GM12878 (cell line): ENCODE measurements at regions not wholly inside any gene's neighbourhood (a gene's known extent, or its start where the extent isn't known, plus 50 kb on each side); places are given as distances from the start of the nearest gene placed in this dataset.

Source experiments
- ATAC-seq: fragments of 200-7000 bp; cut with Tn5 transposase; 3 replicates; pipeline ENCODE4 v1.9.1; 2020; ENCODE audit warnings: mild to moderate bottlenecking, moderate library complexity
- BruUV-seq: library from RNA; stranded (reverse); fragments of 400-500 nt; replicated peaks from 2 replicates; lab custom pipeline; 2021; lab: Mats Ljungman, UMichigan
- CTCF ChIA-PET: fragments of 300-600 bp; sonication (Branson Sonifier 250); formaldehyde crosslinking; extraction: SDS; loops from one replicate; lab custom pipeline; 2021; ENCODE audit warnings: inconsistent platforms; lab: Yijun Ruan, JAX
- POLR2A ChIA-PET: fragments of 350-600 bp; formaldehyde crosslinking; extraction: SDS; loops from one replicate; lab custom pipeline; 2021; ENCODE audit warnings: inconsistent platforms; lab: Charles Lee
- RAD21 ChIA-PET: fragments of 300-600 bp; sonication (Branson Sonifier 250); formaldehyde crosslinking; loops from one replicate; lab custom pipeline; 2023; ENCODE audit warnings: antibody characterized with exemption; ENCODE audit not compliant: unreplicated experiment; lab: Charles Lee
- SMC1A ChIA-PET: fragments of 300-600 bp; sonication (Branson Sonifier 250); formaldehyde crosslinking; loops from one replicate; lab custom pipeline; 2023; ENCODE audit not compliant: unreplicated experiment, uncharacterized antibody; lab: Charles Lee
- DNase-seq: peaks from one replicate; pipeline ENCODE4 v3.0.0-alpha.2; 2011; ENCODE audit warnings: low read depth, low spot score
- FAIRE-seq: peaks from 3 replicates; lab custom pipeline; 2011; peaks lifted over from hg19 to GRCh38; lab: Jason Lieb, UNC
- H2AFZ ChIP-seq: 2 replicates; pipeline ENCODE4 v1.6.0; 2011; ENCODE audit warnings: low read depth, low read length, control low read depth; ENCODE audit not compliant: control insufficient read depth
- H3K27ac ChIP-seq: 2 replicates; pipeline ENCODE4 v1.5.1; 2011; ENCODE audit warnings: control low read depth; ENCODE audit not compliant: control insufficient read depth, insufficient read depth
- H3K27me3 ChIP-seq, 2 experiments: replicated peaks in 1 of 2; 2 replicates each; pipeline versions ENCODE4 v1.6.0 to v1.6.1; 2011; ENCODE audit warnings: low read length in 1 of 2; ENCODE audit not compliant: control insufficient read depth in 2 of 2, insufficient read depth in 2 of 2
- H3K36me3 ChIP-seq, 2 experiments: 2 replicates each; pipeline ENCODE4 v1.5.1; 2011; ENCODE audit warnings: low read length in 1 of 2; ENCODE audit not compliant: control insufficient read depth in 2 of 2, insufficient read depth in 2 of 2
- H3K4me1 ChIP-seq: 2 replicates; pipeline ENCODE4 v1.6.1; 2011; ENCODE audit warnings: mild to moderate bottlenecking, low read length, moderate library complexity, mixed read lengths; ENCODE audit not compliant: control insufficient read depth, insufficient read depth
- H3K4me2 ChIP-seq: 2 replicates; pipeline ENCODE4 v1.6.0; 2011; ENCODE audit warnings: control low read depth; ENCODE audit not compliant: control insufficient read depth, insufficient read depth
- H3K4me3 ChIP-seq: fragments of 200-600 bp; sonication (generic); 2 replicates; pipeline ENCODE4 v1.5.1; 2016
- H3K79me2 ChIP-seq: 2 replicates; pipeline ENCODE4 v1.6.0; 2011; ENCODE audit warnings: low read length; ENCODE audit not compliant: control insufficient read depth, insufficient read depth
- H3K9ac ChIP-seq: 2 replicates; pipeline ENCODE4 v1.8.0; 2011; ENCODE audit warnings: low read length, control low read depth, mixed read lengths; ENCODE audit not compliant: control insufficient read depth, insufficient read depth
- H3K9me3 ChIP-seq: replicated peaks from 3 replicates; pipeline ENCODE4 v1.5.1; 2011; ENCODE audit warnings: mild to moderate bottlenecking, low read length; ENCODE audit not compliant: control insufficient read depth, insufficient read depth
- H4K20me1 ChIP-seq: 2 replicates; pipeline ENCODE4 v1.6.0; 2011; ENCODE audit not compliant: control insufficient read depth, insufficient read depth
- CHD1 ChIP-seq: IDR thresholded peaks from 2 replicates; pipeline ENCODE4 v1.6.1; 2012; ENCODE audit warnings: low read depth, low read length, improper control_type of control experiment
- JUNB ChIP-seq: IDR thresholded peaks from 2 replicates; pipeline ENCODE4 v1.6.1; 2016; ENCODE audit warnings: antibody characterized with exemption, mild to moderate bottlenecking
- JUND ChIP-seq: IDR thresholded peaks from 2 replicates; pipeline ENCODE4 v1.6.1; 2012; ENCODE audit warnings: low read depth, mild to moderate bottlenecking, low read length, improper control_type of control experiment, moderate library complexity
- MEF2A ChIP-seq: IDR thresholded peaks from 2 replicates; pipeline ENCODE4 v1.6.1; 2011; ENCODE audit warnings: low read depth, mild to moderate bottlenecking, low read length, moderate library complexity; ENCODE audit not compliant: insufficient read depth
- MTA2 ChIP-seq: fragments of 450-650 bp; IDR thresholded peaks from 2 replicates; pipeline ENCODE4 v1.6.1; 2016; ENCODE audit warnings: low read depth, mild to moderate bottlenecking, moderate library complexity
- PAX5 ChIP-seq: IDR thresholded peaks from 2 replicates; pipeline ENCODE4 v1.6.1; 2011; ENCODE audit warnings: low read depth, low read length, borderline replicate concordance
- RBBP5 ChIP-seq: fragments of 200-600 bp; sonication (generic); conservative IDR thresholded peaks from 2 replicates; pipeline ENCODE4 v1.6.1; 2016
- STAT3 ChIP-seq: IDR thresholded peaks from 2 replicates; pipeline ENCODE4 v1.6.1; 2011; ENCODE audit warnings: low read depth, low read length, improper control_type of control experiment
- WRNIP1 ChIP-seq: IDR thresholded peaks from 2 replicates; pipeline ENCODE4 v1.6.1; 2011; ENCODE audit warnings: low read depth, low read length, improper control_type of control experiment, borderline replicate concordance
- YY1 ChIP-seq: IDR thresholded peaks from 2 replicates; pipeline ENCODE4 v1.6.1; 2011; ENCODE audit warnings: low read depth, mild to moderate bottlenecking, low read length
- WGBS: methylation state at CpG from one replicate; pipeline ENCODE4 v1.1.6; 2016; ENCODE audit warnings: low lambda C conversion rate; ENCODE audit not compliant: insufficient replicate concordance, insufficient coverage; ENCODE audit errors: missing lambda C conversion rate; 5-methylcytosine and 5-hydroxymethylcytosine counted together
- in situ Hi-C: fragments of 300-500 bp; cut with MboI; formaldehyde crosslinking; loops from 9 replicates; pipeline ENCODE4 v1.14.3; 2018; ENCODE audit warnings: mixed read lengths
- intact Hi-C: fragments of 100-400 bp; cut with micrococcal nuclease; formaldehyde crosslinking; loops from one replicate; pipeline ENCODE4 v1.14.2; 2022; ENCODE audit not compliant: unreplicated experiment
- TF ChIP-seq, protein P1 (sequence below): fragments of 450-650 bp; IDR thresholded peaks from 2 replicates; pipeline ENCODE4 v1.6.1; 2016; ENCODE audit warnings: mild to moderate bottlenecking
- TF ChIP-seq, protein P2 (sequence below): IDR thresholded peaks from 2 replicates; pipeline ENCODE4 v1.6.1; 2012; ENCODE audit warnings: low read length, inconsistent platforms
- TF ChIP-seq, protein P3 (sequence below): fragments of 450-650 bp; IDR thresholded peaks from 2 replicates; pipeline ENCODE4 v1.6.1; 2016; ENCODE audit warnings: mild to moderate bottlenecking, moderate library complexity, borderline replicate concordance

DNA sequence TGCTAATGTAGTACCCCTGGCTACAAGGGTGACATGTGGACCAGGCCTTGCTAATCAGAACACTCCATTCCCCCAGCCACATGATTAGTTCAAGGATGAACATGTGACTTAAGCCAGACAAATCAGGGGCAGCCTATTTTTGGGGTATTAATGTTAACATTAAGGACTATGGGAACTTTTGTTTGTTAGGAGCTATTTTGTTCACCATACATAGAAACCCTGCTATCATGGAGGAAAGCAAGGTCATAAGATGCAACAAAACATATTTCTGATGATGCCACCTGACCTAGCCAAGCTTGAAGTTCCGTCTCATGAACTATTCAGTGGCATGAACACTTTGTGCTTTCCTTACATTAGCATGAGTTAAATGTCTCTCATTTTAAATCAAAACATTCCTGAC lies 90.8 kb upstream of the PELI2 start (continued):
- TF ChIP-seq YY1 (no peak), WRNIP1 (no peak)

DNA sequence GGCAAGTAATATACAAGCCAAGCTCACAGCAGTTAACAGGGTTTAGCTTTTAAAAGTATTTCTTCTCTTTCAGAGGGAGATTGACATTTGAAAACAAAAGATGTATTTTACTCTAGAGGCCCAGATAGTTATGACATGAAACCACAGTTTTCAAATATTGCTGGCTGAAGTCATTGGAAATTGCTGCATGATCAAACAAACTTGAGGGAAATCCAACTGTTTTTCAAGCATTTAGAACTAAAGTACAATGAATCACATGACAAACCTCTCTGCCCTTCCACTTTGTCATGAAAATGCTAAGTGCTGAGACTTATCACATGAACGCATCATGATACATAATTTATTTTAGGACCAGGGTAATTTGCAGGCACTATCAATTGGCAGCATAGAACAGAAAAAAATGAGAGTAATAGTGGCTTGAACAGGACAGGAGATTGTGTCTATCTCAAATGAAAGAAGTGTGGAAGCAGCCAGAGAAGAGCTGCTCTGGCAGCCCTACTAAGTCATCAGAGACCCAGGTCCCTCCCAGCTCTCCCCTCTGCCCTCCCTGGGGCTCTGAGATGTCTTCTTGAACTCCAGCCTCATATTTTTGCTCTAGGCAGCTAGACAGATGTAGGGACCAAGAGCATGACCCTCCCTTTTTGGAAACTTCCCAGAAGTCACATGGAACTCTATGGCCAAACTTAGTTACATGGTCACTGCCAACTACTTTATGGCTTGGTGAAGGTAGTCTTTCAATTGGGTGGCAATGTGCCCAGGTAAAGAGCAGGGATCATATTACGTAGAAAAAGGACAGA lies 90.1 kb upstream of the PELI2 start:
- 44% methylated on average over 2 of the region's 2 CpGs for WGBS
- ChIA-PET RAD21 (no interaction called here), CTCF (no interaction called here)

More for the DNA sequence above, 90.1 kb upstream of the PELI2 start:
- in situ Hi-C loops: no loop called here
- Histone ChIP-seq H3K9ac (no peak overlapping the region), H3K27ac (no peak overlapping the region), H3K79me2 (no peaks in the 10 kb centered on the region), H2AFZ (no peak overlapping the region), H3K27me3 (no peaks in the 10 kb centered on the region), H3K4me2 (no peak overlapping the region), H3K4me3 (no peak overlapping the region), H3K36me3 (no peaks in the 10 kb centered on the region), H3K9me3 (no peaks in the 10 kb centered on the region), H3K4me1 (no peaks in the 10 kb centered on the region), H4K20me1 (no peaks in the 10 kb centered on the region)
- FAIRE-seq (no peak), ATAC-seq (no peak), DNase-seq (no peak)
- ChIA-PET SMC1A (no interaction called here), POLR2A (no interaction called here)
- TF ChIP-seq, protein P1, sequence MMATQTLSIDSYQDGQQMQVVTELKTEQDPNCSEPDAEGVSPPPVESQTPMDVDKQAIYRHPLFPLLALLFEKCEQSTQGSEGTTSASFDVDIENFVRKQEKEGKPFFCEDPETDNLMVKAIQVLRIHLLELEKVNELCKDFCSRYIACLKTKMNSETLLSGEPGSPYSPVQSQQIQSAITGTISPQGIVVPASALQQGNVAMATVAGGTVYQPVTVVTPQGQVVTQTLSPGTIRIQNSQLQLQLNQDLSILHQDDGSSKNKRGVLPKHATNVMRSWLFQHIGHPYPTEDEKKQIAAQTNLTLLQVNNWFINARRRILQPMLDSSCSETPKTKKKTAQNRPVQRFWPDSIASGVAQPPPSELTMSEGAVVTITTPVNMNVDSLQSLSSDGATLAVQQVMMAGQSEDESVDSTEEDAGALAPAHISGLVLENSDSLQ: no peak
- TF ChIP-seq JUNB (no peak), RBBP5 (no peak), CHD1 (no peak), JUND (no peak), MEF2A (no peak), PAX5 (no peak), STAT3 (no peak), MTA2 (no peak)
- TF ChIP-seq, protein P2, sequence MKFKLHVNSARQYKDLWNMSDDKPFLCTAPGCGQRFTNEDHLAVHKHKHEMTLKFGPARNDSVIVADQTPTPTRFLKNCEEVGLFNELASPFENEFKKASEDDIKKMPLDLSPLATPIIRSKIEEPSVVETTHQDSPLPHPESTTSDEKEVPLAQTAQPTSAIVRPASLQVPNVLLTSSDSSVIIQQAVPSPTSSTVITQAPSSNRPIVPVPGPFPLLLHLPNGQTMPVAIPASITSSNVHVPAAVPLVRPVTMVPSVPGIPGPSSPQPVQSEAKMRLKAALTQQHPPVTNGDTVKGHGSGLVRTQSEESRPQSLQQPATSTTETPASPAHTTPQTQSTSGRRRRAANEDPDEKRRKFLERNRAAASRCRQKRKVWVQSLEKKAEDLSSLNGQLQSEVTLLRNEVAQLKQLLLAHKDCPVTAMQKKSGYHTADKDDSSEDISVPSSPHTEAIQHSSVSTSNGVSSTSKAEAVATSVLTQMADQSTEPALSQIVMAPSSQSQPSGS: no peak
- TF ChIP-seq, protein P3, sequence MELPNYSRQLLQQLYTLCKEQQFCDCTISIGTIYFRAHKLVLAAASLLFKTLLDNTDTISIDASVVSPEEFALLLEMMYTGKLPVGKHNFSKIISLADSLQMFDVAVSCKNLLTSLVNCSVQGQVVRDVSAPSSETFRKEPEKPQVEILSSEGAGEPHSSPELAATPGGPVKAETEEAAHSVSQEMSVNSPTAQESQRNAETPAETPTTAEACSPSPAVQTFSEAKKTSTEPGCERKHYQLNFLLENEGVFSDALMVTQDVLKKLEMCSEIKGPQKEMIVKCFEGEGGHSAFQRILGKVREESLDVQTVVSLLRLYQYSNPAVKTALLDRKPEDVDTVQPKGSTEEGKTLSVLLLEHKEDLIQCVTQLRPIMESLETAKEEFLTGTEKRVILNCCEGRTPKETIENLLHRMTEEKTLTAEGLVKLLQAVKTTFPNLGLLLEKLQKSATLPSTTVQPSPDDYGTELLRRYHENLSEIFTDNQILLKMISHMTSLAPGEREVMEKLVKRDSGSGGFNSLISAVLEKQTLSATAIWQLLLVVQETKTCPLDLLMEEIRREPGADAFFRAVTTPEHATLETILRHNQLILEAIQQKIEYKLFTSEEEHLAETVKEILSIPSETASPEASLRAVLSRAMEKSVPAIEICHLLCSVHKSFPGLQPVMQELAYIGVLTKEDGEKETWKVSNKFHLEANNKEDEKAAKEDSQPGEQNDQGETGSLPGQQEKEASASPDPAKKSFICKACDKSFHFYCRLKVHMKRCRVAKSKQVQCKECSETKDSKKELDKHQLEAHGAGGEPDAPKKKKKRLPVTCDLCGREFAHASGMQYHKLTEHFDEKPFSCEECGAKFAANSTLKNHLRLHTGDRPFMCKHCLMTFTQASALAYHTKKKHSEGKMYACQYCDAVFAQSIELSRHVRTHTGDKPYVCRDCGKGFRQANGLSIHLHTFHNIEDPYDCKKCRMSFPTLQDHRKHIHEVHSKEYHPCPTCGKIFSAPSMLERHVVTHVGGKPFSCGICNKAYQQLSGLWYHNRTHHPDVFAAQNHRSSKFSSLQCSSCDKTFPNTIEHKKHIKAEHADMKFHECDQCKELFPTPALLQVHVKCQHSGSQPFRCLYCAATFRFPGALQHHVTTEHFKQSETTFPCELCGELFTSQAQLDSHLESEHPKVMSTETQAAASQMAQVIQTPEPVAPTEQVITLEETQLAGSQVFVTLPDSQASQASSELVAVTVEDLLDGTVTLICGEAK: no peak
- intact Hi-C loops: no loop called here
- BruUV-seq: no TSS peak
